HAP-1 (cell line): ENCODE measurements at regions not wholly inside any gene's neighbourhood (a gene's known extent, or its start where the extent isn't known, plus 50 kb on each side); places are given as distances from the start of the nearest gene placed in this dataset.
"Not testable (repeated sequence)": the region's sequence is repeated elsewhere in the genome, so short reads cannot be mapped to it uniquely, and the experiment has no call there.

ENCODE experiments used
- DNase-seq, 2 experiments: peaks; one replicate each; pipeline ENCODE4 v3.0.0-alpha.2; 2016 to 2020; ENCODE audit warnings: low spot score in 2 of 2
- H3K27me3 ChIP-seq: fragments of 250-450 bp; sonication (Bioruptor Pico); 2 replicates; pipeline ENCODE4 v1.5.1; 2020; ENCODE audit warnings: low read depth, mild to moderate bottlenecking, moderate library complexity
- H3K36me3 ChIP-seq: fragments of 250-450 bp; sonication (Bioruptor Pico); replicated peaks from 2 replicates; pipeline ENCODE4 v1.5.1; 2020; ENCODE audit warnings: mild to moderate bottlenecking
- H3K4me1 ChIP-seq: fragments of 250-450 bp; sonication (Bioruptor Pico); 2 replicates; pipeline ENCODE4 v1.5.1; 2020; ENCODE audit warnings: mild to moderate bottlenecking
- H3K4me3 ChIP-seq: fragments of 250-450 bp; sonication (Bioruptor Pico); 2 replicates; pipeline ENCODE4 v1.5.1; 2020; ENCODE audit warnings: mild to moderate bottlenecking, moderate library complexity
- H3K9me3 ChIP-seq: fragments of 250-450 bp; sonication (Bioruptor Pico); 2 replicates; pipeline ENCODE4 v1.5.1; 2020; ENCODE audit warnings: mild to moderate bottlenecking, moderate library complexity
- in situ Hi-C: fragments of 300-500 bp; cut with MboI; formaldehyde crosslinking; loops from 3 replicates; pipeline ENCODE4 v1.14.3; 2020; ENCODE audit warnings: low sequenced_read_pairs, inconsistent platforms, mixed read lengths

DNA sequence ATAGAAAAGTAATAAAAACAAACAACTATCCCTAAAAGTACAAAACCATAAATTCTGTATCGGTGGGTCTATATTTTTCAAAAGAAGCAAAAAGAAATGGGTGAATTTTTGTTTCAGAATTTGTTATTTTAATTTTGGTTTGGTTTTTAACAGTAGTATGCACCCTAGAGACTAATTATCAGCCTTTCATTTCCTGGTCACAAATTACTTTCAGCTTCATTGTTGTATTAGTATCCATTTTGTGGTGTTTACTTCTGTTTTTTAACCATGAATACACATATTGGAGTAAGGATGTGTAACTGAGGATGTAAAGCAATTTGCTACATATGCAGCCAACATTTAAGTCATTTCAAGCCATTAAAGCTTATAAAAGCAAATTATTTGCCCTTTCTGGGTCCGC is 97.8 kb downstream of the LUZP4 start:
- H3K4me1 ChIP-seq, result peaks cover 9% of the 10 kb centered on the region; the same call in 1 of the 2 replicates
- no peak overlapping the region for H3K4me3 ChIP-seq
- no peaks in the 10 kb centered on the region for H3K9me3 ChIP-seq
- H3K36me3 ChIP-seq, result no peaks in the 10 kb centered on the region
- in situ Hi-C loops, result no loop called here
- no peaks in the 10 kb centered on the region for H3K27me3 ChIP-seq
- no peak for DNase-seq

DNA sequence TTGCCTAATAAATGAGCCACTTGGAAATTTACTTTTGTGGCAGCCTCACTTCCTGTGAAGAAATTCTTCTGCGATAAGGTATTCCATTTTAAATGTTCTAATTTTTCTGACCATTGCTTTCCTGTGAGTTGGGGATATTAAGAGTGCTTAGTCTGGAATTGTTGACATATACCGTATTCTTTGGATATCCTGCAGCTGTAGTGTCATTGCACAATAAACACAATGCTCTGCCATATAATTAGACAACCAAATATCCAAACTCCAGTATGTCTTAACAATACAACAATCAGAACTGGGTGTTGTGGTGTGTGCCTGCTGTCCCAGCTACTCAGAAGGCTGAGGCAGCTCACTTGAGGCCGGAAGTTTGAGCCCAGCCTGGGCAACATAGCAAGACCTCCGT is 99.4 kb downstream of the LUZP4 start:
- in situ Hi-C loops, result no loop called here
- no peak for DNase-seq
- Histone ChIP-seq H3K9me3 (no peaks in the 10 kb centered on the region), H3K4me1 (peaks cover 9% of the 10 kb centered on the region; the same call in 1 of the 2 replicates), H3K27me3 (no peaks in the 10 kb centered on the region), H3K36me3 (no peaks in the 10 kb centered on the region), H3K4me3 (no peak overlapping the region)

DNA sequence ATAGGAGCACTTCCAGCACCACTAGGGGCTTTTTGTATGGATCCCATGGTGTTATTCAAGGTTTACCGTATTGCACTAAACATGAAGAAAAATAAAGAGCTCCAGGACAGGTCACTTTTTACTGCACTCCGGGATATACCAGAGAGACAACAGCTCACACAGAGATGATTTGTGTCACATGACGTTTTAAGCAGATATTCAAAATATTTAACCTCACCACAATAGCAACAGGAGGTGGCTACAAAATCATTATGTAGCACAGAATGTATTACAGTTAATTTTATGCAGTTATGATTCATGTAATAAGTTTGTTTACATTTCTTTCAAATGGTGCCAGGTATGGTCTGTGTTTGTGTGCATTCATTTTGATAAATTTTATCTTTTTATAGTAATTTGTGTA is 100.6 kb downstream of the LUZP4 start:
- Histone ChIP-seq H3K36me3 (no peaks in the 10 kb centered on the region), H3K9me3 (no peaks in the 10 kb centered on the region), H3K4me3 (no peak overlapping the region), H3K27me3 (no peaks in the 10 kb centered on the region), H3K4me1 (peaks cover 9% of the 10 kb centered on the region; the same call in 1 of the 2 replicates)
- no peak for DNase-seq
- in situ Hi-C loops, result no loop called here

DNA sequence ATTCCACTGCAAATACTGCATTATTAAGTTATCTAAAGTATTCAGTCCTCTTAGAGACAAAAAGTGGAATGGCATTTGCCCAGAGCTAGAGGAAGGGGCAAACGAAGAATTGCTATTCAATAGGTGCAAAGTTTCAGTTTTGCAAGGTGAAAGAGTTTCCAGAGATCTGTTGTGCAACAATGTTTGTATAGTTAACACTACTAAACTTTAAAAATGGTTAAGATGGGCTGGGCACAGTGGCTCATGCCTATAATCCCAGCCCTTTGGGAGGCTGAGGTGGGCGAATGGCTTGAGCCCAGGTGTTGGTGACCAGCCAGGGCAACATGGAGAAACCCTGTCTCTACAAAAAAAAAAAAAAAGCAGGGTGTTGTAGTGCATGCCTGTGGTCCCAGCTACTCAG is 102.5 kb downstream of the LUZP4 start:
- in situ Hi-C loops, result no loop called here
- no peak for DNase-seq
- H3K36me3 ChIP-seq, result no peaks in the 10 kb centered on the region
- no peaks in the 10 kb centered on the region for H3K9me3 ChIP-seq
- peaks cover 9% of the 10 kb centered on the region; the same call in 1 of the 2 replicates for H3K4me1 ChIP-seq
- H3K27me3 ChIP-seq, result no peaks in the 10 kb centered on the region
- no peak overlapping the region for H3K4me3 ChIP-seq

DNA sequence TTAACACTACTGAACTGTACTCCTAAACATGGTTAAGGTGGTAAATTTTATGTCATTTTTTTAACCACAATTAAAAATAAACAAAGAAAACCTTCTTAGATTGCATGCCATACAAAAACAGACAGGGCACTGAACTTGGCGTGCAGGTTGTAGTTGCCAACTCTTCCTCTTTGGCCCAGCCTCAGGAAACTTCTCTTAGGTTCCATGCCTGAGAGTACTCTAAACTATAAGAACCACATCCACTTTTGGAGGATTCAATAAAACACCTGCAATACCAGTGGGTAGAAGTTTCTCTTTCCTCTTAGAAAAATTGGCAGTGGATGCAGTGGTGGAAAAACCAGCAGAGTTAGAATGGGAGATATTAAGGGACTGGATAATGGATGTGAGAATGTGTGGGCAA is 103.4 kb downstream of the LUZP4 start:
- Histone ChIP-seq H3K36me3 (no peaks in the 10 kb centered on the region), H3K4me3 (no peak overlapping the region), H3K9me3 (no peaks in the 10 kb centered on the region), H3K27me3 (no peaks in the 10 kb centered on the region), H3K4me1 (peaks cover 7% of the 10 kb centered on the region)
- in situ Hi-C loops, result no loop called here
- DNase-seq, result no peak

DNA sequence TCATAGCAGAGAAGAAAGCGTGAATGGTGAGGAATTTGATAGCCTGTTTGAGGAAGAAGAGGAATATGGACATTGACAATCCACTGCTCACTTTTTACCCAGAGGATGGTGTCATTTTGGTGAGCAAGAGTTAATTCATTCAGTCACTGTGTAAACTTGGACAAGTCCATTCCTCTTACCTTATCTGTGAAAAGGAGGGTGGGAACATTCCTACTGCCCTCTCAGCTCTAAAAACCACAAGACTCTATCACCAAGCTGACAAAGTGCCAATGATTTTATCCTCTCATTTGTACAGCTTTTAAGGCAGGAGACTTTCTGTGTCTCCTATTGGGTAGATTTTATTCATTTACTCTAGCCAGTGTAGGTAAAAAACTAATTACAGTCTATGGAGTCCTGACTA is 103.8 kb downstream of the LUZP4 start:
- Histone ChIP-seq H3K36me3 (no peaks in the 10 kb centered on the region), H3K27me3 (no peaks in the 10 kb centered on the region), H3K9me3 (no peaks in the 10 kb centered on the region), H3K4me1 (peaks cover 4% of the 10 kb centered on the region; the same call in 1 of the 2 replicates), H3K4me3 (no peak overlapping the region)
- in situ Hi-C loops, result no loop called here
- no peak for DNase-seq

DNA sequence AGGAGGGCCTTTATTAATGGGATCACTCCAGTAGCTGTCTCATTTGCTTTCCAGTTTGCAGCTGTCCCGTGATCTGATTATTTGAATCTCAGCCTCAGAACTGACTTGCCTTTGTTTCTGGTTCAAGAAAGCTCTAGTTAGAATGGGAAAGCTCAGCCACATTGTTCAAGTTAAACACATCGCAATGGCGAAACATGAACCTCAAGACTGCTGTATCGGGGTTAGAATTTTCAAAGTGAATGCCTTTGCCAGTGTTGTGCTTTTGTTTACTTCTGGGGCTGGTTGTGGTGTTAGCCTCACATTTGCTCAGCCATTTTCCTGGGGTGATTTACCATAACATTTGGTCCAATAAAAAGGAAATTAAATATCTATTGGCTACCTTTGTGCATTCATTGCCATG is 105.3 kb downstream of the LUZP4 start:
- in situ Hi-C loops, H3K27me3 ChIP-seq, DNase-seq, H3K9me3 ChIP-seq, H3K36me3 ChIP-seq, H3K4me3 ChIP-seq: not testable (repeated sequence)
- H3K4me1 ChIP-seq, result peaks cover 14% of the 10 kb centered on the region

DNA sequence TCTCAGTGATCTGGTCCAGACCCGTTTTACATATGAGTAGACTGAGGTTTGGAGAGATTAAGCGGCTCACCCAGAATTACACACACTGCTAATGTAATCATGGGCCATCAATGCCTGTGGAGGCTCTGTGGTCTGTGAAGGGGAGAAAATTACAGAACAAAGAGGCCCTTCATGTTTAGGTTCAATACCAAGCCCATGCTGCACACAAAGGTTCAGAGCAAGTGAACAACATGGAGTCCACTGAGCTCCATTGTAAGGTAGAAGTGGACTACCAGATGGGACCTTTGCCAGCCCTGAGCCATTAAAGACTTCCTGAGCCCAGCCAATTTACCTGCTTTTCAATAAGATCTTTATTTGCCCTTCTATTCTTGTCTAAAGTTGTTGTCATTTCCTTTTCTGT is 109.8 kb downstream of the LUZP4 start:
- Histone ChIP-seq H3K27me3 (no peaks in the 10 kb centered on the region), H3K9me3 (no peaks in the 10 kb centered on the region), H3K36me3 (no peaks in the 10 kb centered on the region), H3K4me1 (peaks cover 20% of the 10 kb centered on the region), H3K4me3 (no peak overlapping the region)
- DNase-seq, result peak; percentile 21 to 39
- in situ Hi-C loops, result no loop called here

DNA sequence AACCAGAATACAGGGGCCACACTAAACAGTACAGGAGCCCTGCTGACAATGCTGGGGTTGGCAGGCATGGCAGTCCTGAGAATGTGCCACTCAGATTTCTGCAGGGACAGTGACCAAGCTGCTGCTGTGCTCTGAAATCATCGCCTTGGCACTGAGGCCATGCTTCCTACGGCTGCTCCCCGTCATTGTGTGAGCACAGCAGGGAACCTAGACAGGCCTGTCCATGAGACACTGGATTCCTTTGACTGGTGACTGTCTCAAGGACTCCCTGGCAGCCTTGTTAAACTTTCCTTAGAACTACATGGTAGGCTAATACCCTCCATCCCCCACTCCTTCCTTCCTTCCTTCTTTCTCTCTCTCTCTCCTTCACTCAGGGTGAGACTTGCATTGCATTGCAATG is 111.4 kb downstream of the LUZP4 start:
- no peak for DNase-seq
- no peaks in the 10 kb centered on the region for H3K9me3 ChIP-seq
- peaks cover 20% of the 10 kb centered on the region for H3K4me1 ChIP-seq
- no peaks in the 10 kb centered on the region for H3K27me3 ChIP-seq
- in situ Hi-C loops, result no loop called here
- no peaks in the 10 kb centered on the region for H3K36me3 ChIP-seq
- H3K4me3 ChIP-seq, result no peak overlapping the region

DNA sequence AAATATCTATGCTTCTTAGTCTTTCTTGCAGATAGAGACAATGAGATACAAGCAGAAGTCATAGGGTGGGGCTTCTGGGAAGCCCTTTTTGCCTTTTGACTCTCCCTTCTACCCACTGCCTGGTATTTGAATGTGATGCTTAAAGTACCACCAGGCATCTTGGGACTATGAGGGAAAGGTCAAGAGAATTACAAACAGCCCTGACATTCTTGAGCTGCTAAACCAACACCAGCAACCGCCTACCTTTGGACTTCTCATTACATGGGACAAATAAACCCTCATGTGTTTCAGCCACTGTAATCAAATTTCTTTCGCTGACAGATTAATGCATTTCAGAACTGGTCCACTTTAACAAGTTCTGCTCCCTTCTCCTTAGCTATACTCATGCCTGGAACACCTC is 112.8 kb downstream of the LUZP4 start:
- Histone ChIP-seq H3K4me3 (no peak overlapping the region), H3K27me3 (no peaks in the 10 kb centered on the region), H3K4me1 (peaks cover 20% of the 10 kb centered on the region), H3K9me3 (no peaks in the 10 kb centered on the region), H3K36me3 (no peaks in the 10 kb centered on the region)
- in situ Hi-C loops, result no loop called here
- no peak for DNase-seq

DNA sequence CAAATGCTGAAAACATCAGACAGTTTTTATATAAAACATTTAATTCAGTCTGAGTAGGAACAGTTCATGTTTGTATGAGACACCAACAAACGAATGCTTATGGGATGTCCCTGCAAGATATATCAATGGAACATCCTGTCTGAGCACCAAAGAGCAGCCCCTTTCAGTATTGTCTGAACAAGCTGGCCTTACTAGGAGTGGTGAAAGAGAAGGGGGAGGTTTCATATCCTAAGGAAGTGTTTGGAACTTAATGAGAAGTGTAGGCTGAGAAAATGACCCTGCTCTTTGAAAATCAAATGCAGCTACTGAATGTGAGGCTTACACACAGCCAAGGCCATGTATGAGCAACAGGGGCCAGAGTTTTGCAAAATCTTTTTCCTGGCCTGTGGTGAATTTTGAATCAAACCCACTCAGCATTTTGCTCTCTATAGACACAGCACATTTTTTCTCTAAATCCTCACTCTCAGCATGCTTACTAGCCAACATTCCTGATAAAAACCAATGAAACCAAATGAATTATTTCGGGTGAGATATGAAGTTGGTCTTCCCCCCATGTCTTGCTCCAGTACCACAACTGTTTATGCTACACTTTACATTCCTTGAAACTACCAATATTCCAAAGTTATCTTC is 119.4 kb downstream of the LUZP4 start:
- H3K4me1 ChIP-seq, result peaks cover 2% of the 10 kb centered on the region; the same call in 1 of the 2 replicates
- DNase-seq, result no peak
- in situ Hi-C loops, result no loop called here
- H3K4me3 ChIP-seq, result no peak overlapping the region
- no peaks in the 10 kb centered on the region for H3K36me3 ChIP-seq
- no peaks in the 10 kb centered on the region for H3K9me3 ChIP-seq
- no peaks in the 10 kb centered on the region for H3K27me3 ChIP-seq

DNA sequence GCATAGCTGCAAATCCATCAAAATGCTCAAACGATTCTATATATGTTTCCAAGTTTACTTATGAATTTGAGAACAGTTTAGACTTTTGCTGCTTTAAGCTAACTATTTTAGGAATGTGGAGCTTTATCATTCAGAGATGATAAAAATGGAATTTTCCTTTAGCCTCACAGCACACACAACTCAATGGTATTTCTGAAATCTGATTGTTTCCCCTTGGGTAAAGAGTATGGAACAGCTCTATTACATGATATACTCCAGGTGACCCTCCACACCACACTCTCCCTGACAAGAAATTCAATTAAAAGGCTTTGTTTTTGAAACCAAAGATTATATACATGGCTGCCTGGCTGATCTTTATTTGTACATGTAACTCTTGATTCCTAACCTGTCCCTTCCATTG is 120.0 kb downstream of the LUZP4 start:
- no peaks in the 10 kb centered on the region for H3K36me3 ChIP-seq
- H3K27me3 ChIP-seq, result no peaks in the 10 kb centered on the region
- in situ Hi-C loops, result no loop called here
- no peak for DNase-seq
- no peaks in the 10 kb centered on the region for H3K9me3 ChIP-seq
- H3K4me3 ChIP-seq, result no peak overlapping the region
- peaks cover 2% of the 10 kb centered on the region; the same call in 1 of the 2 replicates for H3K4me1 ChIP-seq

DNA sequence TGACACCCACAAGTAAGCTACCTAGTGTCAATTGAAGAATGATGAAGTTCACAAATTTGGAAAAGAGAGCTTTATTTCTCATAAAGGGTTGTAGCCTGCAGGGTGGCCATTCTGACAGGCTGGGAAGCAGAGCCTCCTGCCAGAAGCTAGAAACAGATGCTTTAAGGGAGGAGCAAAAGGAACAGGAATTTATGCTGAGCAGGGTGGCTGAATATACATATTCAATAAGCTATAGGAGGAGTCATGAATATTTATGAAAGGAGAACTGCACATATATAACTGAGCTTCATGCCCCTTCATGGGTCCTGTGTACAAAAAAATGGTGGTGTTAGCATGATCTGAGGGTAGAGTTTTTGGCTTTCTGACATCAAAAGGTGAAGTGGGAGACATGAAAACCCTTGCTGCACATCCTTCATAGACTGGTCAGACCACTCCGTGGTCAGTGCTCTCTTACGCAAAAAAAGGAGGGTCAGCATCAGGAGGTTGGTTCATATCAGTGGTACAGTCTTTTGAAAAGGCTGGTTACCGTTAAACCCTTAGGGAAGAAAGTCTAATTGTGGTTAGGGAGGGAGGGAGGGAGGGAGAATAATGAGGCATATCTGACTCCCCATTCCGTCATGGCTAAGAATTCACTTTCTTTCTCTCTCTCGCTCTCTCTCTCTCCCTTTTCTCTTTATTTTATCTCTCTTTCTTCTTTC is 121.4 kb downstream of the LUZP4 start:
- Histone ChIP-seq H3K4me3 (no peak overlapping the region), H3K9me3 (no peaks in the 10 kb centered on the region; the same call in 1 of the 2 replicates), H3K4me1 (peaks cover 2% of the 10 kb centered on the region; the same call in 1 of the 2 replicates), H3K36me3 (no peaks in the 10 kb centered on the region), H3K27me3 (no peaks in the 10 kb centered on the region)
- DNase-seq, result no peak
- in situ Hi-C loops, result no loop called here

DNA sequence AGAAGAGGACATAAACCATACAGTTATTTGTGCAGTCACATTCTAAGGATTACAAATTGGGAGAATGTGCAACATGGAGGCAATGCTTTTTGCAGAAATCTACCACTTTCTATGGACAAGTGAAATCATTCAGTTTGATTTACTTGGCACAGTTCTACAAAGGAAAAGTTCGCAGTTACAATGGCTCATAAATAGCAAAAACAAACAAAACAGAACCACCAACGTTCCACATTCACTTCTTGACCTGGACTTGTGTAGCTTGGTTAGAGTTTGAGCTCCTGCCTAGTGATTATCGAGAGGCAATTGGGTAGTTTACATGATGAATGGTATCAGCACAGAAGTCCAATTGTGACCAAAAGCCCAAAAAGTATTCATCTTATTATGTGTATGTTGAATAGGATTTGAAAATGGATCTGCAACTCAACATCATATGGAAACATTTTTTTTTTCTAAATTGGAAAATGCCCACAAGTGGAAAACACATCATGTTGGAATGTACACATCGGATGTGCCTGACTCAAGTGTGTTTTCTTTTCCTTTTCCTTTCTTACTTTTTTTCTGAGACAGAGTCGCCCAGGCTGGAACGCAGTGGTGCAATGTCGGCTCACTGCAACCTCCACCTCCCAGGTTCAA is 123.8 kb downstream of the LUZP4 start:
- no peak overlapping the region for H3K4me3 ChIP-seq
- H3K4me1 ChIP-seq, result peaks cover 2% of the 10 kb centered on the region; the same call in 1 of the 2 replicates
- no peak for DNase-seq
- no peaks in the 10 kb centered on the region for H3K36me3 ChIP-seq
- H3K27me3 ChIP-seq, result no peaks in the 10 kb centered on the region
- in situ Hi-C loops, result no loop called here
- H3K9me3 ChIP-seq, result no peaks in the 10 kb centered on the region; the same call in 1 of the 2 replicates
